ENCODE measurements at regions not wholly inside any gene's neighbourhood (a gene's known extent, or its start where the extent isn't known, plus 50 kb on each side); places are given as distances from the start of the nearest gene placed in this dataset.

DNA sequence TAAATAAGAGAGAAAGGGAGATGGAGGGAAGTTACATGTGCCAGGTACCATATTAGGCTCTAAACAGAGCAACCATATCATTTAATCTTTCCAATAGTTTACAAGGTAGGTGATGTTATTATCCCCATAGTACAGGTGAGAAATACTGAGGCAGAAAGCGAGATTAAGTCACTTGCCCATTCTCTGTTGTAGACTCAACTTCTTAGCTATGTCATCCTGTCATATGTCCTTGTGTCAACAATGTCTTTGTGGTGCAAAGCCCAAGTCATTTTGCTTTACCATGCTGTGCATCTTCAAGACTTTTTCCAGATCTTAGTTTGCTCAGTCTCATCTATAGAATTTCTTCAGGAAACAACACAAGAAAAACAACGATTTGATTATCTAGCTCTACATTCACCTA lies 205.0 kb upstream of the E2F8 start:
- TF ChIP-seq ZNF354B (CRISPR knock-in tag; IDR thresholded peaks at IDR 0.05), result no peak
- TF ChIP-seq, protein P1, sequence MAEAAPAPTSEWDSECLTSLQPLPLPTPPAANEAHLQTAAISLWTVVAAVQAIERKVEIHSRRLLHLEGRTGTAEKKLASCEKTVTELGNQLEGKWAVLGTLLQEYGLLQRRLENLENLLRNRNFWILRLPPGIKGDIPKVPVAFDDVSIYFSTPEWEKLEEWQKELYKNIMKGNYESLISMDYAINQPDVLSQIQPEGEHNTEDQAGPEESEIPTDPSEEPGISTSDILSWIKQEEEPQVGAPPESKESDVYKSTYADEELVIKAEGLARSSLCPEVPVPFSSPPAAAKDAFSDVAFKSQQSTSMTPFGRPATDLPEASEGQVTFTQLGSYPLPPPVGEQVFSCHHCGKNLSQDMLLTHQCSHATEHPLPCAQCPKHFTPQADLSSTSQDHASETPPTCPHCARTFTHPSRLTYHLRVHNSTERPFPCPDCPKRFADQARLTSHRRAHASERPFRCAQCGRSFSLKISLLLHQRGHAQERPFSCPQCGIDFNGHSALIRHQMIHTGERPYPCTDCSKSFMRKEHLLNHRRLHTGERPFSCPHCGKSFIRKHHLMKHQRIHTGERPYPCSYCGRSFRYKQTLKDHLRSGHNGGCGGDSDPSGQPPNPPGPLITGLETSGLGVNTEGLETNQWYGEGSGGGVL (CRISPR knock-in tag; IDR thresholded peaks at IDR 0.05), result no peak
- TF ChIP-seq, protein P2, sequence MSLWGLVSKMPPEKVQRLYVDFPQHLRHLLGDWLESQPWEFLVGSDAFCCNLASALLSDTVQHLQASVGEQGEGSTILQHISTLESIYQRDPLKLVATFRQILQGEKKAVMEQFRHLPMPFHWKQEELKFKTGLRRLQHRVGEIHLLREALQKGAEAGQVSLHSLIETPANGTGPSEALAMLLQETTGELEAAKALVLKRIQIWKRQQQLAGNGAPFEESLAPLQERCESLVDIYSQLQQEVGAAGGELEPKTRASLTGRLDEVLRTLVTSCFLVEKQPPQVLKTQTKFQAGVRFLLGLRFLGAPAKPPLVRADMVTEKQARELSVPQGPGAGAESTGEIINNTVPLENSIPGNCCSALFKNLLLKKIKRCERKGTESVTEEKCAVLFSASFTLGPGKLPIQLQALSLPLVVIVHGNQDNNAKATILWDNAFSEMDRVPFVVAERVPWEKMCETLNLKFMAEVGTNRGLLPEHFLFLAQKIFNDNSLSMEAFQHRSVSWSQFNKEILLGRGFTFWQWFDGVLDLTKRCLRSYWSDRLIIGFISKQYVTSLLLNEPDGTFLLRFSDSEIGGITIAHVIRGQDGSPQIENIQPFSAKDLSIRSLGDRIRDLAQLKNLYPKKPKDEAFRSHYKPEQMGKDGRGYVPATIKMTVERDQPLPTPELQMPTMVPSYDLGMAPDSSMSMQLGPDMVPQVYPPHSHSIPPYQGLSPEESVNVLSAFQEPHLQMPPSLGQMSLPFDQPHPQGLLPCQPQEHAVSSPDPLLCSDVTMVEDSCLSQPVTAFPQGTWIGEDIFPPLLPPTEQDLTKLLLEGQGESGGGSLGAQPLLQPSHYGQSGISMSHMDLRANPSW (CRISPR knock-in tag; IDR thresholded peaks at IDR 0.05), result no peak
- TF ChIP-seq NFIC (IDR thresholded peaks at IDR 0.05), result no peak
- TF ChIP-seq, protein P3, sequence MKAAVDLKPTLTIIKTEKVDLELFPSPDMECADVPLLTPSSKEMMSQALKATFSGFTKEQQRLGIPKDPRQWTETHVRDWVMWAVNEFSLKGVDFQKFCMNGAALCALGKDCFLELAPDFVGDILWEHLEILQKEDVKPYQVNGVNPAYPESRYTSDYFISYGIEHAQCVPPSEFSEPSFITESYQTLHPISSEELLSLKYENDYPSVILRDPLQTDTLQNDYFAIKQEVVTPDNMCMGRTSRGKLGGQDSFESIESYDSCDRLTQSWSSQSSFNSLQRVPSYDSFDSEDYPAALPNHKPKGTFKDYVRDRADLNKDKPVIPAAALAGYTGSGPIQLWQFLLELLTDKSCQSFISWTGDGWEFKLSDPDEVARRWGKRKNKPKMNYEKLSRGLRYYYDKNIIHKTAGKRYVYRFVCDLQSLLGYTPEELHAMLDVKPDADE (conservative IDR thresholded peaks at IDR 0.05; ENCODE audit: control insufficient read depth, low read depth, low read length), result no peak
- TF ChIP-seq POLR2A (conservative IDR thresholded peaks at IDR 0.05), result no peak
